OCI-LY7 (cell line): ENCODE measurements at regions not wholly inside any gene's neighbourhood (a gene's known extent, or its start where the extent isn't known, plus 50 kb on each side); places are given as distances from the start of the nearest gene placed in this dataset.

ENCODE experiments used
- BruUV-seq: library from RNA; stranded (reverse); fragments of 400-500 nt; replicated peaks from 2 replicates; lab custom pipeline; 2021; lab: Mats Ljungman, UMichigan
- CTCF ChIA-PET: fragments of 300-600 bp; sonication (Branson Sonifier 250); formaldehyde crosslinking; loops from one replicate; lab custom pipeline; 2022; ENCODE audit warnings: antibody characterized with exemption; ENCODE audit not compliant: unreplicated experiment; lab: Charles Lee
- POLR2A ChIA-PET: fragments of 300-600 bp; sonication (Branson Sonifier 250); formaldehyde crosslinking; loops from one replicate; lab custom pipeline; 2022; ENCODE audit warnings: antibody characterized with exemption; lab: Charles Lee
- DNase-seq: peaks from one replicate; pipeline ENCODE4 v3.0.0-alpha.2; 2015; ENCODE audit warnings: low spot score
- H2AFZ ChIP-seq: fragments of 200-600 bp; sonication (generic), shearing (Covaris generic); 2 replicates; pipeline ENCODE4 v1.6.1; 2014; ENCODE audit warnings: mild to moderate bottlenecking, antibody characterized with exemption, low read length, moderate library complexity
- H3K27ac ChIP-seq: fragments of 200-600 bp; sonication (generic); 2 replicates; pipeline ENCODE4 v1.5.1; 2014; ENCODE audit warnings: mixed run types, low read depth, mild to moderate bottlenecking, moderate library complexity, low read length, inconsistent platforms; ENCODE audit not compliant: poor library complexity, severe bottlenecking
- H3K36me3 ChIP-seq: fragments of 200-600 bp; sonication (generic); 2 replicates; pipeline ENCODE4 v1.6.1; 2014; ENCODE audit warnings: mild to moderate bottlenecking, antibody characterized with exemption, low read length, moderate library complexity, mixed read lengths; ENCODE audit not compliant: insufficient read depth
- H3K4me1 ChIP-seq: fragments of 200-600 bp; sonication (generic); 2 replicates; pipeline ENCODE4 v1.5.1; 2014; ENCODE audit warnings: mild to moderate bottlenecking, low read length; ENCODE audit not compliant: insufficient read depth, poor library complexity, severe bottlenecking
- H3K4me2 ChIP-seq: fragments of 200-600 bp; sonication (generic); 2 replicates; pipeline ENCODE4 v1.6.1; 2014; ENCODE audit warnings: mild to moderate bottlenecking, low read length
- H3K4me3 ChIP-seq: fragments of 200-600 bp; sonication (generic); 2 replicates; pipeline ENCODE4 v1.5.1; 2014; ENCODE audit warnings: mild to moderate bottlenecking, low read depth, low read length; ENCODE audit not compliant: poor library complexity, severe bottlenecking
- H3K79me2 ChIP-seq: fragments of 200-600 bp; sonication (generic); 2 replicates; pipeline ENCODE4 v1.6.1; 2016; ENCODE audit warnings: low read depth, mild to moderate bottlenecking, low read length, moderate library complexity, mixed read lengths; ENCODE audit not compliant: insufficient read depth
- H3K9me2 ChIP-seq: fragments of 200-600 bp; sonication (generic); 2 replicates; pipeline ENCODE4 v1.6.1; 2016; ENCODE audit warnings: mild to moderate bottlenecking, low read length, mixed read lengths; ENCODE audit not compliant: insufficient read depth
- H3K9me3 ChIP-seq: fragments of 200-600 bp; sonication (generic); 2 replicates; pipeline ENCODE4 v1.6.1; 2014; ENCODE audit warnings: mild to moderate bottlenecking, mixed run types, low read length, mixed read lengths
- H4K20me1 ChIP-seq: fragments of 200-600 bp; sonication (generic); 2 replicates; pipeline ENCODE4 v1.6.1; 2014; ENCODE audit warnings: mild to moderate bottlenecking, antibody characterized with exemption, low read length, moderate library complexity, mixed read lengths; ENCODE audit not compliant: insufficient read depth
- CTCF ChIP-seq: fragments of 200-600 bp; sonication (generic); conservative IDR thresholded peaks from 2 replicates; pipeline ENCODE4 v1.5.1; 2014; ENCODE audit warnings: mild to moderate bottlenecking, antibody characterized with exemption, low read length, moderate library complexity, mixed read lengths
- EZH2phosphoT487 ChIP-seq: fragments of 200-600 bp; sonication (generic); IDR thresholded peaks from 2 replicates; pipeline ENCODE4 v1.6.1; 2018; ENCODE audit warnings: low read depth, borderline replicate concordance, mild to moderate bottlenecking, mixed run types, antibody characterized with exemption, low read length, moderate library complexity, mixed read lengths
- intact Hi-C: fragments of 100-400 bp; cut with micrococcal nuclease; formaldehyde crosslinking; loops from one replicate; pipeline ENCODE4 v1.10.0; 2022; ENCODE audit not compliant: unreplicated experiment

DNA sequence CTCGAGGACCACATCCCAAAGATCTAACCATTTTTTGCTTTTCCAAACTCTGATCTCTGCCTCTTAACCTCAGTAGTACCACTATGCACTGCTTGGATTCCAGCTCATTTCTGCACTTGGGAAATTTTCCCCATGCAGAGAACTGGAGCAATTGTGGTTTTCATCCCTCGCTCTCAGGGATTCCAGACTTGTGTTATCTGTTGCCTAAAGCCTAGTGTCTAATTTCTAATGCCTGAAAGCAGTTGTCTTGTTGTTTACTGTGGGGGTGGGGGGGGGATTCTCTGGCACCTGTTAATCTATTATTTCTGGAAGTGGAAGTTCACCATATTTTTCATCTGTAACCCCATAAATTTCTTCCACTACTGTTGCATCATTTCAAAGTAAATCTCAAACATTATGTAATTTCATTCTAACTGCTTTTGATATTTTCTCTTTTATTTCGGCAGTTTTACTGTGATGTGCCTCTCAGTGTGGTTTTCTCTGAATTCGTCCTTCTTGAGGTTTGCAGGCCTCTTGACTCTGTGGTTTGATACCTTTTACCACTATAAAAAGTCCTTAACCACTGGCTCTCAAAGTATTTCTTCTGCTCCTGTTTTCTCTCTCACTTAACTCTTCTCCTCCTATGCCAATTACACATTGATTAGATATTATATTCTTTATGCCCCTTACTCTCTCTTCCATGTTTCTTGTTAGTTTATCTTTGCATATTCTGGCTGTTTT, 205.6 kb upstream of the EOLA2 start:
- no TSS peak for BruUV-seq
- CTCF ChIA-PET = no interaction called here
- H3K4me2 ChIP-seq = no peak overlapping the region
- H3K79me2 ChIP-seq = no peaks in the 10 kb centered on the region
- POLR2A ChIA-PET = no interaction called here
- no peak overlapping the region for H3K4me3 ChIP-seq
- no peaks in the 10 kb centered on the region for H3K36me3 ChIP-seq
- no peaks in the 10 kb centered on the region for H3K4me1 ChIP-seq
- H4K20me1 ChIP-seq = no peaks in the 10 kb centered on the region
- H3K9me3 ChIP-seq = no peaks in the 10 kb centered on the region
- no peak for TF ChIP-seq CTCF
- TF ChIP-seq EZH2phosphoT487 = no peak
- no peak overlapping the region for H2AFZ ChIP-seq
- H3K27ac ChIP-seq = no peak overlapping the region
- H3K9me2 ChIP-seq = no peaks in the 10 kb centered on the region
- DNase-seq = no peak
- intact Hi-C loops = no loop called here

DNA sequence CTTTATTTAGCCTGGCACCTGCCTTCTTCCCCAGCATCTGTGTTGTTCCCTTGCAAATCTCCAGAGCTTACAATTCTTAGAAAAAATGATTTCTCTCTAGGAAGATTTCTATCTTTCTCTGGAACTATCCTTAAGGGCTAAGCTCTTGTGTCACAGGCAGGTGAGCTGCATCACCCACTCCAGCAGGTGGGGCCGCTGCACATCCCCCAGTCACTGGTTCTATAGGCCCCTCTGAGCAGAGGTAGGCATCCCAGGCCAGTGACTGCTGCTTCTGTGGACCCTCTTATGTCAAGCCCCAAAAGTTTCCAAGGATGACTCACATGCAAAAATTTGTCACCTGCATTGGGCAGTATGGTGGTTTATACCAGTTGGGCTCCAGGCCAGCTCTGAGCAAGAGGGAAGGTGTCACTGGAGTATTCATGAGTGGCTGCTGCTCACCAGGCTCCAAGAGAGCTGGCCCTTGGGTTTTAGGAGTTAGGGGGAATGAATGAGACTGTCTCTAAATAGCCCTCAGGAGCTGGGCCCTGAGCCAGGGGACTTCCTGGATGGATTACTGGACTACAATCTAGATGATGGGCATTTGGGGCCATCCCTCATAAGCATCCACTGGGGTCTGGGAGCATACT, 208.1 kb upstream of the EOLA2 start:
- H3K36me3 ChIP-seq = no peaks in the 10 kb centered on the region
- no peak overlapping the region for H3K4me3 ChIP-seq
- no peaks in the 10 kb centered on the region for H4K20me1 ChIP-seq
- H3K9me2 ChIP-seq = no peaks in the 10 kb centered on the region
- no peak overlapping the region for H2AFZ ChIP-seq
- H3K27ac ChIP-seq = no peak overlapping the region
- DNase-seq = no peak
- H3K4me2 ChIP-seq = no peak overlapping the region
- no peaks in the 10 kb centered on the region for H3K9me3 ChIP-seq
- POLR2A ChIA-PET = no interaction called here
- H3K79me2 ChIP-seq = no peaks in the 10 kb centered on the region
- CTCF ChIA-PET = no interaction called here
- H3K4me1 ChIP-seq = no peaks in the 10 kb centered on the region
- intact Hi-C loops = no loop called here
- TF ChIP-seq EZH2phosphoT487 (no peak), CTCF (0 out of 2 replicates have a peak, but pooled peaks have one; percentile 10)
- no TSS peak for BruUV-seq
